ENCODE measurements at regions not wholly inside any gene's neighbourhood (a gene's known extent, or its start where the extent isn't known, plus 50 kb on each side); places are given as distances from the start of the nearest gene placed in this dataset.

GRCh38 chr3:46091046-46091445 lies 63.8 kb upstream of the XCR1 start:
- FAIRE-seq: no peak
- H3K27ac ChIP-seq (ENCODE audit: low read depth in 1 of 3, low read length in 2 of 3): no peak overlapping the region
- 90 to 98% (median 90%) methylated on average over 3 of the region's 3 CpGs for WGBS, 3 donors

GRCh38 chr3:46090161-46090591 lies 62.9 kb upstream of the XCR1 start:
- H3K9me3 ChIP-seq (ENCODE audit: control insufficient read depth in 2 of 2, insufficient read depth in 1 of 2, low read depth in 1 of 2, low read length in 1 of 2): peaks cover 0 to 3% of the 10 kb centered on the region in 2 donors
- H3K27me3 ChIP-seq (ENCODE audit: control insufficient read depth in 3 of 3, insufficient read depth in 3 of 3, low read length in 3 of 3): no peaks in the 10 kb centered on the region
- FAIRE-seq (no peak), DNase-seq (no peak)
- no peaks in the 10 kb centered on the region for H3K36me3 ChIP-seq (ENCODE audit: control insufficient read depth in 3 of 3, insufficient read depth in 2 of 3, low read depth in 1 of 3, low read length in 3 of 3)
- H3K4me1 ChIP-seq (ENCODE audit: control insufficient read depth in 3 of 3, insufficient read depth in 2 of 3, low read depth in 1 of 3, low read length in 2 of 3): no peaks in the 10 kb centered on the region
- 51 to 62% (median 59%) methylated on average over 4 of the region's 4 CpGs for whole genome bisulfite sequencing, 3 donors
- H3K27ac ChIP-seq (ENCODE audit: low read depth in 1 of 3, low read length in 2 of 3): no peak overlapping the region
- no peak overlapping the region for H3K4me3 ChIP-seq (ENCODE audit: low read depth in 1 of 3, low read length in 3 of 3)

More at GRCh38 chr3:46091046-46091445, 63.8 kb upstream of the XCR1 start:
- no peaks in the 10 kb centered on the region for H3K36me3 ChIP-seq (ENCODE audit: control insufficient read depth in 3 of 3, insufficient read depth in 2 of 3, low read depth in 1 of 3, low read length in 3 of 3)
- no peak overlapping the region for H3K4me3 ChIP-seq (ENCODE audit: low read depth in 1 of 3, low read length in 3 of 3)
- H3K9me3 ChIP-seq (ENCODE audit: control insufficient read depth in 2 of 2, insufficient read depth in 1 of 2, low read depth in 1 of 2, low read length in 1 of 2): peaks cover 0 to 3% of the 10 kb centered on the region in 2 donors
- no peaks in the 10 kb centered on the region for H3K4me1 ChIP-seq (ENCODE audit: control insufficient read depth in 3 of 3, insufficient read depth in 2 of 3, low read depth in 1 of 3, low read length in 2 of 3)
- no peaks in the 10 kb centered on the region for H3K27me3 ChIP-seq (ENCODE audit: control insufficient read depth in 3 of 3, insufficient read depth in 3 of 3, low read length in 3 of 3)
- DNase-seq: no peak

GRCh38 chr3:46089237-46090011 lies 62.1 kb upstream of the XCR1 start:
- 76 to 91% (median 78%) methylated on average over 5 of the region's 5 CpGs for WGBS, 3 donors
- DNase-seq: no peak
- Histone ChIP-seq H3K4me1 (ENCODE audit: control insufficient read depth in 3 of 3, insufficient read depth in 2 of 3, low read depth in 1 of 3, low read length in 2 of 3) (no peaks in the 10 kb centered on the region), H3K36me3 (ENCODE audit: control insufficient read depth in 3 of 3, insufficient read depth in 2 of 3, low read depth in 1 of 3, low read length in 3 of 3) (no peaks in the 10 kb centered on the region), H3K27me3 (ENCODE audit: control insufficient read depth in 3 of 3, insufficient read depth in 3 of 3, low read length in 3 of 3) (no peaks in the 10 kb centered on the region), H3K4me3 (ENCODE audit: low read depth in 1 of 3, low read length in 3 of 3) (no peak overlapping the region), H3K27ac (ENCODE audit: low read depth in 1 of 3, low read length in 2 of 3) (peak overlapping the region in 1 of 3 donors; percentile 51), H3K9me3 (ENCODE audit: control insufficient read depth in 2 of 2, insufficient read depth in 1 of 2, low read depth in 1 of 2, low read length in 1 of 2) (no peaks in the 10 kb centered on the region)
- FAIRE-seq: no peak

GRCh38 chr3:46087871-46088270 lies 60.6 kb upstream of the XCR1 start:
- no peak overlapping the region for H3K4me3 ChIP-seq (ENCODE audit: low read depth in 1 of 3, low read length in 3 of 3)
- H3K9me3 ChIP-seq (ENCODE audit: control insufficient read depth in 2 of 2, insufficient read depth in 1 of 2, low read depth in 1 of 2, low read length in 1 of 2): no peaks in the 10 kb centered on the region
- 52 to 61% (median 59%) methylated on average over 3 of the region's 3 CpGs for WGBS, 3 donors
- H3K27me3 ChIP-seq (ENCODE audit: control insufficient read depth in 3 of 3, insufficient read depth in 3 of 3, low read length in 3 of 3): no peaks in the 10 kb centered on the region
- DNase-seq (peak in 1 of 2 donors; percentile 31), FAIRE-seq (no peak)
- no peaks in the 10 kb centered on the region for H3K4me1 ChIP-seq (ENCODE audit: control insufficient read depth in 3 of 3, insufficient read depth in 2 of 3, low read depth in 1 of 3, low read length in 2 of 3)
- no peak overlapping the region for H3K27ac ChIP-seq (ENCODE audit: low read depth in 1 of 3, low read length in 2 of 3)
- no peaks in the 10 kb centered on the region for H3K36me3 ChIP-seq (ENCODE audit: control insufficient read depth in 3 of 3, insufficient read depth in 2 of 3, low read depth in 1 of 3, low read length in 3 of 3)

- no peaks in the 10 kb centered on the region for H3K36me3 ChIP-seq (ENCODE audit: control insufficient read depth in 3 of 3, insufficient read depth in 2 of 3, low read depth in 1 of 3, low read length in 3 of 3)
- 78 to 81% (median 80%) methylated on average over 5 of the region's 5 CpGs for WGBS, 3 donors
Measured at GRCh38 chr3:46086986-46087385, 59.7 kb upstream of the XCR1 start.

GRCh38 chr3:46086083-46086437 lies 58.8 kb upstream of the XCR1 start:
- 90 to 96% (median 95%) methylated on average over 4 of the region's 4 CpGs for WGBS, 3 donors

More at GRCh38 chr3:46086986-46087385, 59.7 kb upstream of the XCR1 start:
- DNase-seq: no peak
- no peaks in the 10 kb centered on the region for H3K4me1 ChIP-seq (ENCODE audit: control insufficient read depth in 3 of 3, insufficient read depth in 2 of 3, low read depth in 1 of 3, low read length in 2 of 3)
- no peaks in the 10 kb centered on the region for H3K9me3 ChIP-seq (ENCODE audit: control insufficient read depth in 2 of 2, insufficient read depth in 1 of 2, low read depth in 1 of 2, low read length in 1 of 2)
- no peak overlapping the region for H3K4me3 ChIP-seq (ENCODE audit: low read depth in 1 of 3, low read length in 3 of 3)
- no peak overlapping the region for H3K27ac ChIP-seq (ENCODE audit: low read depth in 1 of 3, low read length in 2 of 3)
- no peaks in the 10 kb centered on the region for H3K27me3 ChIP-seq (ENCODE audit: control insufficient read depth in 3 of 3, insufficient read depth in 3 of 3, low read length in 3 of 3)
- no peak for FAIRE-seq

GRCh38 chr3:46085421-46086082 lies 58.3 kb upstream of the XCR1 start:
- Histone ChIP-seq H3K36me3 (ENCODE audit: control insufficient read depth in 3 of 3, insufficient read depth in 2 of 3, low read depth in 1 of 3, low read length in 3 of 3) (no peaks in the 10 kb centered on the region), H3K4me1 (ENCODE audit: control insufficient read depth in 3 of 3, insufficient read depth in 2 of 3, low read depth in 1 of 3, low read length in 2 of 3) (no peaks in the 10 kb centered on the region), H3K27me3 (ENCODE audit: control insufficient read depth in 3 of 3, insufficient read depth in 3 of 3, low read length in 3 of 3) (no peaks in the 10 kb centered on the region), H3K27ac (ENCODE audit: low read depth in 1 of 3, low read length in 2 of 3) (no peak overlapping the region), H3K9me3 (ENCODE audit: control insufficient read depth in 2 of 2, insufficient read depth in 1 of 2, low read depth in 1 of 2, low read length in 1 of 2) (no peaks in the 10 kb centered on the region), H3K4me3 (ENCODE audit: low read depth in 1 of 3, low read length in 3 of 3) (no peak overlapping the region)
- WGBS, 3 donors: 60 to 78% (median 74%) methylated on average over 3 of the region's 3 CpGs
- FAIRE-seq (no peak), DNase-seq (no peak)

More at GRCh38 chr3:46086083-46086437, 58.8 kb upstream of the XCR1 start:
- Histone ChIP-seq H3K4me3 (ENCODE audit: low read depth in 1 of 3, low read length in 3 of 3) (no peak overlapping the region), H3K9me3 (ENCODE audit: control insufficient read depth in 2 of 2, insufficient read depth in 1 of 2, low read depth in 1 of 2, low read length in 1 of 2) (no peaks in the 10 kb centered on the region), H3K27me3 (ENCODE audit: control insufficient read depth in 3 of 3, insufficient read depth in 3 of 3, low read length in 3 of 3) (no peaks in the 10 kb centered on the region), H3K4me1 (ENCODE audit: control insufficient read depth in 3 of 3, insufficient read depth in 2 of 3, low read depth in 1 of 3, low read length in 2 of 3) (no peaks in the 10 kb centered on the region), H3K27ac (ENCODE audit: low read depth in 1 of 3, low read length in 2 of 3) (no peak overlapping the region), H3K36me3 (ENCODE audit: control insufficient read depth in 3 of 3, insufficient read depth in 2 of 3, low read depth in 1 of 3, low read length in 3 of 3) (no peaks in the 10 kb centered on the region)
- DNase-seq: no peak
- FAIRE-seq: no peak

GRCh38 chr3:46083956-46084355 lies 56.7 kb upstream of the XCR1 start:
- Histone ChIP-seq H3K27me3 (ENCODE audit: control insufficient read depth in 3 of 3, insufficient read depth in 3 of 3, low read length in 3 of 3) (no peaks in the 10 kb centered on the region), H3K4me3 (ENCODE audit: low read depth in 1 of 3, low read length in 3 of 3) (no peak overlapping the region), H3K9me3 (ENCODE audit: control insufficient read depth in 2 of 2, insufficient read depth in 1 of 2, low read depth in 1 of 2, low read length in 1 of 2) (no peaks in the 10 kb centered on the region), H3K27ac (ENCODE audit: low read depth in 1 of 3, low read length in 2 of 3) (no peak overlapping the region), H3K36me3 (ENCODE audit: control insufficient read depth in 3 of 3, insufficient read depth in 2 of 3, low read depth in 1 of 3, low read length in 3 of 3) (no peaks in the 10 kb centered on the region), H3K4me1 (ENCODE audit: control insufficient read depth in 3 of 3, insufficient read depth in 2 of 3, low read depth in 1 of 3, low read length in 2 of 3) (no peaks in the 10 kb centered on the region)
- DNase-seq (no peak), FAIRE-seq (no peak)
- 97 to 100% (median 100%) methylated on average over 1 of the region's 1 CpG for WGBS, 3 donors

Data from small intestine (tissue), 7 donors.